OCI-LY3 (cell line): ENCODE measurements at regions not wholly inside any gene's neighbourhood (a gene's known extent, or its start where the extent isn't known, plus 50 kb on each side); places are given as distances from the start of the nearest gene placed in this dataset.

Source experiments
- EZH2phosphoT487 ChIP-seq: fragments of 200-600 bp; shearing (Covaris generic); IDR thresholded peaks from 2 replicates; pipeline ENCODE4 v1.6.1; 2018; ENCODE audit warnings: antibody characterized with exemption, mixed run types, low read depth
- TF ChIP-seq, protein P1 (sequence below): fragments of 200-600, 300-600 bp; sonication (generic); IDR thresholded peaks from 2 replicates; pipeline ENCODE4 v1.5.1; 2014; ENCODE audit warnings: antibody characterized with exemption, low read length, low read depth

GRCh38 chr5:125205601-125206225, 459.3 kb upstream of the ZNF608 start:
- TF ChIP-seq, protein P1, sequence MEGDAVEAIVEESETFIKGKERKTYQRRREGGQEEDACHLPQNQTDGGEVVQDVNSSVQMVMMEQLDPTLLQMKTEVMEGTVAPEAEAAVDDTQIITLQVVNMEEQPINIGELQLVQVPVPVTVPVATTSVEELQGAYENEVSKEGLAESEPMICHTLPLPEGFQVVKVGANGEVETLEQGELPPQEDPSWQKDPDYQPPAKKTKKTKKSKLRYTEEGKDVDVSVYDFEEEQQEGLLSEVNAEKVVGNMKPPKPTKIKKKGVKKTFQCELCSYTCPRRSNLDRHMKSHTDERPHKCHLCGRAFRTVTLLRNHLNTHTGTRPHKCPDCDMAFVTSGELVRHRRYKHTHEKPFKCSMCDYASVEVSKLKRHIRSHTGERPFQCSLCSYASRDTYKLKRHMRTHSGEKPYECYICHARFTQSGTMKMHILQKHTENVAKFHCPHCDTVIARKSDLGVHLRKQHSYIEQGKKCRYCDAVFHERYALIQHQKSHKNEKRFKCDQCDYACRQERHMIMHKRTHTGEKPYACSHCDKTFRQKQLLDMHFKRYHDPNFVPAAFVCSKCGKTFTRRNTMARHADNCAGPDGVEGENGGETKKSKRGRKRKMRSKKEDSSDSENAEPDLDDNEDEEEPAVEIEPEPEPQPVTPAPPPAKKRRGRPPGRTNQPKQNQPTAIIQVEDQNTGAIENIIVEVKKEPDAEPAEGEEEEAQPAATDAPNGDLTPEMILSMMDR = no peak
- TF ChIP-seq EZH2phosphoT487 = no peak
